Neural crest cell (in vitro differentiated cells): ENCODE measurements at regions not wholly inside any gene's neighbourhood (a gene's known extent, or its start where the extent isn't known, plus 50 kb on each side); places are given as distances from the start of the nearest gene placed in this dataset.

Experiments used
- DNase-seq: peaks from one replicate; pipeline ENCODE4 v3.0.0; 2021; ENCODE audit warnings: low read depth, mixed read lengths, low spot score
- H3K27ac Mint-ChIP-seq: one replicate; pipeline ENCODE4 v1.8.0; 2021; ENCODE audit warnings: mild to moderate bottlenecking, mixed read lengths; ENCODE audit not compliant: unreplicated experiment
- H3K27me3 Mint-ChIP-seq: 2 replicates; pipeline ENCODE4 v1.8.0; 2021; ENCODE audit warnings: low read depth, mild to moderate bottlenecking, mixed read lengths
- H3K36me3 Mint-ChIP-seq: 2 replicates; pipeline ENCODE4 v1.8.0; 2021; ENCODE audit warnings: low read depth, mild to moderate bottlenecking, mixed read lengths
- H3K4me1 Mint-ChIP-seq: 2 replicates; pipeline ENCODE4 v1.8.0; 2021; ENCODE audit warnings: mixed read lengths
- H3K4me3 Mint-ChIP-seq: one replicate; pipeline ENCODE4 v1.8.0; 2021; ENCODE audit warnings: mild to moderate bottlenecking, mixed read lengths
- H3K9me3 Mint-ChIP-seq: 2 replicates; pipeline ENCODE4 v1.8.0; 2021; ENCODE audit warnings: mixed read lengths
- CTCF ChIP-seq: fragments of 200-600 bp; sonication (generic); conservative IDR thresholded peaks from 2 replicates; pipeline ENCODE4 v1.5.0; 2021; ENCODE audit warnings: antibody characterized with exemption, mild to moderate bottlenecking

- Mint-ChIP-seq H3K36me3 (no peaks in the 10 kb centered on the region), H3K27me3 (no peaks in the 10 kb centered on the region), H3K4me1 (no peaks in the 10 kb centered on the region), H3K4me3 (no peak overlapping the region), H3K27ac (no peak overlapping the region), H3K9me3 (peaks cover 6% of the 10 kb centered on the region)
- no peak for DNase-seq
- TF ChIP-seq CTCF, result no peak
Measured at GRCh38 chr3:105938806-105939205, 70.0 kb upstream of the CBLB start.

GRCh38 chr3:105944276-105944675 lies 75.5 kb upstream of the CBLB start:
- Mint-ChIP-seq H3K4me1 (no peaks in the 10 kb centered on the region), H3K36me3 (no peaks in the 10 kb centered on the region), H3K9me3 (peaks cover 4% of the 10 kb centered on the region), H3K4me3 (no peak overlapping the region), H3K27me3 (no peaks in the 10 kb centered on the region), H3K27ac (no peak overlapping the region)
- TF ChIP-seq CTCF, result no peak
- no peak for DNase-seq

GRCh38 chr3:105944721-105945120 lies 75.9 kb upstream of the CBLB start:
- no peak overlapping the region for H3K27ac Mint-ChIP-seq
- H3K4me1 Mint-ChIP-seq, result no peaks in the 10 kb centered on the region
- no peak overlapping the region for H3K4me3 Mint-ChIP-seq
- H3K27me3 Mint-ChIP-seq, result no peaks in the 10 kb centered on the region
- peaks cover 4% of the 10 kb centered on the region for H3K9me3 Mint-ChIP-seq
- TF ChIP-seq CTCF, result no peak
- H3K36me3 Mint-ChIP-seq, result no peaks in the 10 kb centered on the region
- DNase-seq, result no peak

- H3K4me3 Mint-ChIP-seq, result no peak overlapping the region
- H3K36me3 Mint-ChIP-seq, result no peaks in the 10 kb centered on the region
- H3K27me3 Mint-ChIP-seq, result no peaks in the 10 kb centered on the region
- DNase-seq, result no peak
- no peak for TF ChIP-seq CTCF
- H3K27ac Mint-ChIP-seq, result no peak overlapping the region
- peaks cover 5% of the 10 kb centered on the region for H3K4me1 Mint-ChIP-seq
- no peaks in the 10 kb centered on the region for H3K9me3 Mint-ChIP-seq
Measured at GRCh38 chr3:105948101-105948500, 79.3 kb upstream of the CBLB start.

GRCh38 chr3:105950881-105951600 lies 82.2 kb upstream of the CBLB start:
- Mint-ChIP-seq H3K27me3 (no peaks in the 10 kb centered on the region), H3K4me3 (no peak overlapping the region), H3K36me3 (no peaks in the 10 kb centered on the region), H3K9me3 (no peaks in the 10 kb centered on the region), H3K4me1 (peaks cover 5% of the 10 kb centered on the region), H3K27ac (no peak overlapping the region)
- TF ChIP-seq CTCF, result no peak
- no peak for DNase-seq
